ENCODE measurements at regions not wholly inside any gene's neighbourhood (a gene's known extent, or its start where the extent isn't known, plus 50 kb on each side); places are given as distances from the start of the nearest gene placed in this dataset.

DNA sequence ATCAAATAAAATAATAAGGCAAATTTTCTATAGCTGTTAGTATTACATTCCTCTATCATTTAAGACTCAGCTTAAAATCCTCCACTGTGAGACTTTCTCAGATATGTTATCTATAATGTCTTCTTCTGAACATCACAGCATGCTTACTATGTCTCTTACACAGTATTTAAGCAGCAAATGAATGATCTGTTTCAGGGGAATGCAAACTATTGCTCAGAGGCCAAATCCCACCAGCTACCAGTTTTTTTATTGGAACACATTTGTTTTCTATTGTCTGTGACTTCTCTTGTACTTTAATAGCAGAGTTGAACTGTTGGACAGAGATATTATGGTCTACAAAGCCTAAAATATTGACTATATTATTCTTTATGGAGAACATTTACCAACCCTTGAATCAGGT, 59.6 kb downstream of the C3orf38 start:
- TF ChIP-seq, protein P1, sequence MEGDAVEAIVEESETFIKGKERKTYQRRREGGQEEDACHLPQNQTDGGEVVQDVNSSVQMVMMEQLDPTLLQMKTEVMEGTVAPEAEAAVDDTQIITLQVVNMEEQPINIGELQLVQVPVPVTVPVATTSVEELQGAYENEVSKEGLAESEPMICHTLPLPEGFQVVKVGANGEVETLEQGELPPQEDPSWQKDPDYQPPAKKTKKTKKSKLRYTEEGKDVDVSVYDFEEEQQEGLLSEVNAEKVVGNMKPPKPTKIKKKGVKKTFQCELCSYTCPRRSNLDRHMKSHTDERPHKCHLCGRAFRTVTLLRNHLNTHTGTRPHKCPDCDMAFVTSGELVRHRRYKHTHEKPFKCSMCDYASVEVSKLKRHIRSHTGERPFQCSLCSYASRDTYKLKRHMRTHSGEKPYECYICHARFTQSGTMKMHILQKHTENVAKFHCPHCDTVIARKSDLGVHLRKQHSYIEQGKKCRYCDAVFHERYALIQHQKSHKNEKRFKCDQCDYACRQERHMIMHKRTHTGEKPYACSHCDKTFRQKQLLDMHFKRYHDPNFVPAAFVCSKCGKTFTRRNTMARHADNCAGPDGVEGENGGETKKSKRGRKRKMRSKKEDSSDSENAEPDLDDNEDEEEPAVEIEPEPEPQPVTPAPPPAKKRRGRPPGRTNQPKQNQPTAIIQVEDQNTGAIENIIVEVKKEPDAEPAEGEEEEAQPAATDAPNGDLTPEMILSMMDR (IDR thresholded peaks at IDR 0.05) = no peak
- TF ChIP-seq EP300 (IDR thresholded peaks at IDR 0.05) = no peak

Data from stomach (tissue), 4 donors.